KMS-11 (cell line): ENCODE measurements at regions not wholly inside any gene's neighbourhood (a gene's known extent, or its start where the extent isn't known, plus 50 kb on each side); places are given as distances from the start of the nearest gene placed in this dataset.

Source experiments
- H2AFZ ChIP-seq: fragments of 200-600 bp; sonication (generic); 2 replicates; pipeline ENCODE4 v1.6.1; 2016; ENCODE audit warnings: antibody characterized with exemption, mixed run types, low read depth
- H3K27ac ChIP-seq: fragments of 200-600 bp; sonication (generic); 2 replicates; pipeline ENCODE4 v1.6.1; 2016; ENCODE audit warnings: mild to moderate bottlenecking, mixed run types
- H3K27me3 ChIP-seq: fragments of 200-600 bp; sonication (generic); 2 replicates; pipeline ENCODE4 v1.6.1; 2017; ENCODE audit warnings: mild to moderate bottlenecking, low read depth, mixed run types, moderate library complexity; ENCODE audit not compliant: insufficient read depth
- H3K36me3 ChIP-seq: fragments of 200-600 bp; sonication (generic); 2 replicates; pipeline ENCODE4 v1.6.1; 2017; ENCODE audit warnings: mild to moderate bottlenecking, mixed run types; ENCODE audit not compliant: insufficient read depth
- H3K4me1 ChIP-seq: fragments of 200-600 bp; sonication (generic); 2 replicates; pipeline ENCODE4 v1.6.1; 2016; ENCODE audit warnings: mild to moderate bottlenecking, low read depth, mixed run types; ENCODE audit not compliant: poor library complexity, severe bottlenecking
- H3K4me2 ChIP-seq: fragments of 200-600 bp; sonication (generic); 2 replicates; pipeline ENCODE4 v1.7.0; 2016; ENCODE audit warnings: mild to moderate bottlenecking, mixed run types
- H3K4me3 ChIP-seq: fragments of 200-600 bp; sonication (generic); IDR thresholded peaks from 2 replicates; pipeline ENCODE4 v1.6.1; 2017; ENCODE audit warnings: low read depth, low read length, mixed read lengths; ENCODE audit not compliant: insufficient read depth
- H3K79me2 ChIP-seq: fragments of 200-600 bp; sonication (generic); 2 replicates; pipeline ENCODE4 v1.6.1; 2016; ENCODE audit warnings: low read depth, mixed run types; ENCODE audit not compliant: insufficient read depth
- H3K9ac ChIP-seq: fragments of 200-600 bp; sonication (generic); 2 replicates; pipeline ENCODE4 v1.6.1; 2016; ENCODE audit warnings: mild to moderate bottlenecking, mixed run types
- H4K20me1 ChIP-seq: fragments of 200-600 bp; sonication (generic); 2 replicates; pipeline ENCODE4 v1.6.1; 2016; ENCODE audit warnings: mild to moderate bottlenecking, mixed run types; ENCODE audit not compliant: insufficient read depth
- TF ChIP-seq, protein P1 (sequence below): fragments of 200-600 bp; sonication (generic); conservative IDR thresholded peaks from 2 replicates; pipeline ENCODE4 v1.6.1; 2017; ENCODE audit warnings: low read depth, mild to moderate bottlenecking, antibody characterized with exemption, low read length, moderate library complexity, mixed read lengths

DNA sequence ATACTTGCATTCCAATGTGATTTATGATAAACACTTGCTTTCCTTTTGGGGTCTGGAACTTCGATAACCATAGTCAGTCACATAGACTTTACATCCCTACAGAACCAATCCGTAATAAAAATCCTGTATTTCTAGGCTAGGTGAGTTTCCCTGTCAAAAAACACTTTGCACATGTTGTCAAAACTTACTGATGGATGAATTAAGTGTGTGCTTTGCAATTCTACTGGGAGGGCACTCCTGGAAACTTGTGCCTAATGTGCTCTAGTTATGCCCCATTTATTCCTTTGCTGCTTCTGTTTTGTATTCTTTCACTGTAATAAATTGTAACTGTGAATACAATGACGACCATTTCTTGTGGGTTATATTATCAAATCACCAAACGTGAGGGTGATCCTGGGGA is 684.8 kb upstream of the PCDH15 start:
- H3K9ac ChIP-seq, result no peak overlapping the region
- H3K27ac ChIP-seq, result no peak overlapping the region
- H3K4me2 ChIP-seq, result no peak overlapping the region
- no peaks in the 10 kb centered on the region for H4K20me1 ChIP-seq
- H3K79me2 ChIP-seq, result no peaks in the 10 kb centered on the region
- H3K27me3 ChIP-seq, result no peaks in the 10 kb centered on the region
- no peak overlapping the region; the same call in 1 of the 2 replicates for H2AFZ ChIP-seq
- no peaks in the 10 kb centered on the region for H3K36me3 ChIP-seq
- TF ChIP-seq, protein P1, sequence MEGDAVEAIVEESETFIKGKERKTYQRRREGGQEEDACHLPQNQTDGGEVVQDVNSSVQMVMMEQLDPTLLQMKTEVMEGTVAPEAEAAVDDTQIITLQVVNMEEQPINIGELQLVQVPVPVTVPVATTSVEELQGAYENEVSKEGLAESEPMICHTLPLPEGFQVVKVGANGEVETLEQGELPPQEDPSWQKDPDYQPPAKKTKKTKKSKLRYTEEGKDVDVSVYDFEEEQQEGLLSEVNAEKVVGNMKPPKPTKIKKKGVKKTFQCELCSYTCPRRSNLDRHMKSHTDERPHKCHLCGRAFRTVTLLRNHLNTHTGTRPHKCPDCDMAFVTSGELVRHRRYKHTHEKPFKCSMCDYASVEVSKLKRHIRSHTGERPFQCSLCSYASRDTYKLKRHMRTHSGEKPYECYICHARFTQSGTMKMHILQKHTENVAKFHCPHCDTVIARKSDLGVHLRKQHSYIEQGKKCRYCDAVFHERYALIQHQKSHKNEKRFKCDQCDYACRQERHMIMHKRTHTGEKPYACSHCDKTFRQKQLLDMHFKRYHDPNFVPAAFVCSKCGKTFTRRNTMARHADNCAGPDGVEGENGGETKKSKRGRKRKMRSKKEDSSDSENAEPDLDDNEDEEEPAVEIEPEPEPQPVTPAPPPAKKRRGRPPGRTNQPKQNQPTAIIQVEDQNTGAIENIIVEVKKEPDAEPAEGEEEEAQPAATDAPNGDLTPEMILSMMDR, result no peak
- H3K4me1 ChIP-seq, result no peaks in the 10 kb centered on the region
- no peak overlapping the region for H3K4me3 ChIP-seq

DNA sequence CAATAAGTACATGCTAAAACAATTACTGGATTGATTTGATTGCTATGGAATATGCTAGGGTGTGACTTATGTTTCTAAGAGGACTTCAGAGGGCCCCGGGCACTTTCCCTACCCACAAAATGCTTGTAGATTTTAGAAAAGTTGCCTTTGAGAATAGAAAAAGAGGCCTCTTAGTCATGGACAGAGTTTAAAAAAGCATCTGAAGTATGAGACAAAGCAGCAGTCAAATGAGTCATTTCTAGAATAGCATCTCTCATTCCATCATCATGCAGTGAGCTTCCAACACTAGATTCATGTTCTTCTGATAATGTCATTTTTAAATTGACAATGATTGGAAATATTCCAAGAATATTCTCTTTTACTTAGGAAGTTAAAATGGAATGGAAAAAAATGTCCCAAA is 675.1 kb upstream of the PCDH15 start:
- Histone ChIP-seq H3K36me3 (no peaks in the 10 kb centered on the region), H3K4me3 (no peak overlapping the region), H3K4me2 (no peak overlapping the region), H4K20me1 (no peaks in the 10 kb centered on the region), H2AFZ (no peak overlapping the region), H3K9ac (no peak overlapping the region), H3K79me2 (no peaks in the 10 kb centered on the region), H3K4me1 (no peaks in the 10 kb centered on the region), H3K27me3 (no peaks in the 10 kb centered on the region), H3K27ac (no peak overlapping the region)
- TF ChIP-seq, protein P1, result no peak

DNA sequence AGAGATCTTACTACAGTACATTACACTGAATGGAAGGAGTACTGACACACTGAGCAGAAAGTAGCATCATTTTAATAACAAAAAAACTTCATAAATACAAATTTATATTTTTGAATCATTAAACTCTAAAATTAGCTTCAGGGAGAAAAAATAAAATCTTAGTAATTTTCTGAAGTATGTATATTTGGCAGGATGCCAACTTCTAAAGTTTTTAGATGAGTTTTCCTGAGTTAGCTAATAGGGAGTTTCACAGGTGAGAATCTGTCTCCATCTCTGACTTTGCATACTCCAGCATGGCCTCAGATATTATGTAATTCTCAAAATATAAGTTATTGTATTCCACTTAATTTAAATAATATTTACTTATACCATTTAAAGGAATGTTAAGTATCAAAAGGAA is 673.2 kb upstream of the PCDH15 start:
- TF ChIP-seq, protein P1, result no peak
- no peaks in the 10 kb centered on the region for H3K79me2 ChIP-seq
- H4K20me1 ChIP-seq, result no peaks in the 10 kb centered on the region
- H3K4me3 ChIP-seq, result no peak overlapping the region
- no peaks in the 10 kb centered on the region for H3K4me1 ChIP-seq
- H2AFZ ChIP-seq, result no peak overlapping the region
- H3K36me3 ChIP-seq, result no peaks in the 10 kb centered on the region
- no peak overlapping the region for H3K9ac ChIP-seq
- no peaks in the 10 kb centered on the region for H3K27me3 ChIP-seq
- no peak overlapping the region for H3K4me2 ChIP-seq
- H3K27ac ChIP-seq, result no peak overlapping the region

DNA sequence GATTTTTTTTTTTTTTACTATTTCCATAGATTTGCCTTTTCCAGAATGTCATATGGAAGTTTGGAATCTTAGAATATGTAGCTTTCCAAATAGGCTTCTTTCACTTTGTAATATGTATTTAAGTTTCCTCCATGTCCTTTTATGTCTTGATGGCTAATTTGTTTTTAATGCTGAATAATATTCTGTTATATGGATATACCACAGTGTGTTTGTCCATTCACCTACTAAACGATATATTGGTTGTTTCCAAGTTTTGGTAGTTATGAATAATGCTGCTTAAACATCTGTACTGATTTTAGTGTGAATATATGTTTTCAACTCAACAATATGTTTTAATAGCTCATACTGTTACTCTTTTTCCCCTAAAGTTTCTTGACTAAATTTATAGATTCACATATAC is 669.8 kb upstream of the PCDH15 start:
- Histone ChIP-seq H3K9ac (no peak overlapping the region), H3K4me3 (no peak overlapping the region), H3K27ac (no peak overlapping the region), H3K36me3 (no peaks in the 10 kb centered on the region), H2AFZ (no peak overlapping the region), H3K79me2 (no peaks in the 10 kb centered on the region), H4K20me1 (no peaks in the 10 kb centered on the region), H3K4me1 (no peaks in the 10 kb centered on the region), H3K27me3 (no peaks in the 10 kb centered on the region), H3K4me2 (no peak overlapping the region)
- TF ChIP-seq, protein P1, result no peak
